ENCODE measurements at regions not wholly inside any gene's neighbourhood (a gene's known extent, or its start where the extent isn't known, plus 50 kb on each side); places are given as distances from the start of the nearest gene placed in this dataset.

DNA sequence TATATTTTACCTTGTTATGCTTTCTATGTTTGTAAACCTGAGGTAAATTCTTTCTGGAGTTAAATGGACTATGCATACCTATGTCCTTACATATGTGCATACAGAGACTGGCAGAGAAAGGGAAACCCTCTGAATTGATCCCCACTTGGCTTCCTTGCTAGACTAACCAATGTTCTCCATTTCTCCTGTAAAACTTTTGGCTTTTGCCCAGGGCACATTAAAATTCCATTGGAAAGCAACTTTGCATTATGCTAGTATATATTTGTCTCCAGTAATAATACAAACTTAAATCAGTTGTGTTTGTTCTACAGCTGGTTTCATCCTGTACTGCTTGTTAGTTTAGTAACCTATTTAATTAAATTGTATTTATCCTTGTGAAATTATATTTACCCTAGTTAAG lies 646.0 kb upstream of the MARCKS start:
- H3K36me3 ChIP-seq (replicated peaks; ENCODE audit: insufficient read depth, low read length) = no peaks in the 10 kb centered on the region
- TF ChIP-seq EZH2 (optimal IDR thresholded peaks at IDR 0.05; ENCODE audit: low read depth, low read length) (no peak), EZH2phosphoT487 (IDR thresholded peaks at IDR 0.05; ENCODE audit: low read length) (no peak)
- TF ChIP-seq, protein P1, sequence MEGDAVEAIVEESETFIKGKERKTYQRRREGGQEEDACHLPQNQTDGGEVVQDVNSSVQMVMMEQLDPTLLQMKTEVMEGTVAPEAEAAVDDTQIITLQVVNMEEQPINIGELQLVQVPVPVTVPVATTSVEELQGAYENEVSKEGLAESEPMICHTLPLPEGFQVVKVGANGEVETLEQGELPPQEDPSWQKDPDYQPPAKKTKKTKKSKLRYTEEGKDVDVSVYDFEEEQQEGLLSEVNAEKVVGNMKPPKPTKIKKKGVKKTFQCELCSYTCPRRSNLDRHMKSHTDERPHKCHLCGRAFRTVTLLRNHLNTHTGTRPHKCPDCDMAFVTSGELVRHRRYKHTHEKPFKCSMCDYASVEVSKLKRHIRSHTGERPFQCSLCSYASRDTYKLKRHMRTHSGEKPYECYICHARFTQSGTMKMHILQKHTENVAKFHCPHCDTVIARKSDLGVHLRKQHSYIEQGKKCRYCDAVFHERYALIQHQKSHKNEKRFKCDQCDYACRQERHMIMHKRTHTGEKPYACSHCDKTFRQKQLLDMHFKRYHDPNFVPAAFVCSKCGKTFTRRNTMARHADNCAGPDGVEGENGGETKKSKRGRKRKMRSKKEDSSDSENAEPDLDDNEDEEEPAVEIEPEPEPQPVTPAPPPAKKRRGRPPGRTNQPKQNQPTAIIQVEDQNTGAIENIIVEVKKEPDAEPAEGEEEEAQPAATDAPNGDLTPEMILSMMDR (IDR thresholded peaks at IDR 0.05; ENCODE audit: low read length) = no peak
- no peak overlapping the region for H3K4me2 ChIP-seq (ENCODE audit: low read depth, low read length)
- no peak for DNase-seq
- no peaks in the 10 kb centered on the region for H3K4me1 ChIP-seq (ENCODE audit: low read length)
- H3K9me3 ChIP-seq (replicated peaks; ENCODE audit: insufficient read depth, low read length) = no peaks in the 10 kb centered on the region
- H2AFZ ChIP-seq (ENCODE audit: low read length) = no peak overlapping the region
- H3K27ac ChIP-seq (ENCODE audit: low read length) = no peak overlapping the region
- H3K79me2 ChIP-seq (ENCODE audit: low read length) = no peaks in the 10 kb centered on the region
- H4K20me1 ChIP-seq (ENCODE audit: insufficient read depth, low read length) = no peaks in the 10 kb centered on the region
- no peak overlapping the region for H3K4me3 ChIP-seq (ENCODE audit: low read length)
- no peaks in the 10 kb centered on the region for H3F3A ChIP-seq (ENCODE audit: insufficient read depth, low read length)
- H3K9me2 ChIP-seq (replicated peaks; ENCODE audit: insufficient read depth, low read length) = no peaks in the 10 kb centered on the region
- no peak overlapping the region for H3K9ac ChIP-seq (ENCODE audit: low read length)
- H3K27me3 ChIP-seq (replicated peaks; ENCODE audit: insufficient read depth, low read length) = no peaks in the 10 kb centered on the region

DNA sequence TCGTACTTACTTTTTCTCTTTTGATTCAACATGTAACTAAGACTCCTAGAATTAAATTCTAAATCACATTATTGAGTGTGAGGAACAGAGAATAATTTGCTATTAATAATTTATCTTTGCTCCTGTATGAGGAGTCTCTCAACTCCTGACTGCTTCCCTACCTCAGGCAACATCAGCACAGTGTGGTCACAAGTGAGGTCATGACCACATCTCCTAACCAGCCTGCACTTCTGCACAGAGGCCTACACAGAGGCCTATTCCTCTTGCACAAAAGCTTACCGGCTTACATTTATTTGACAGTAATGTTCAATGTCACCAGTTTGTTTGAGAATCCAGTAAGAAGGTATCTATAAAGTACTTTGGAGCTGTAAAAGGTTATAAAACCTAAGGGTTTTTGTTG lies 637.4 kb upstream of the MARCKS start:
- Histone ChIP-seq H3K9ac (ENCODE audit: low read length) (no peak overlapping the region), H3K4me1 (ENCODE audit: low read length) (no peaks in the 10 kb centered on the region), H3K4me3 (ENCODE audit: low read length) (no peak overlapping the region), H2AFZ (ENCODE audit: low read length) (no peak overlapping the region), H3K27me3 (replicated peaks; ENCODE audit: insufficient read depth, low read length) (no peaks in the 10 kb centered on the region), H3K27ac (ENCODE audit: low read length) (no peak overlapping the region), H3K4me2 (ENCODE audit: low read depth, low read length) (no peak overlapping the region), H3K36me3 (replicated peaks; ENCODE audit: insufficient read depth, low read length) (no peaks in the 10 kb centered on the region), H4K20me1 (ENCODE audit: insufficient read depth, low read length) (no peaks in the 10 kb centered on the region), H3K9me2 (replicated peaks; ENCODE audit: insufficient read depth, low read length) (no peaks in the 10 kb centered on the region), H3K9me3 (replicated peaks; ENCODE audit: insufficient read depth, low read length) (no peaks in the 10 kb centered on the region), H3F3A (ENCODE audit: insufficient read depth, low read length) (no peaks in the 10 kb centered on the region), H3K79me2 (ENCODE audit: low read length) (no peaks in the 10 kb centered on the region)
- DNase-seq = no peak
- TF ChIP-seq EZH2 (optimal IDR thresholded peaks at IDR 0.05; ENCODE audit: low read depth, low read length) = no peak
- TF ChIP-seq EZH2phosphoT487 (IDR thresholded peaks at IDR 0.05; ENCODE audit: low read length) = no peak
- TF ChIP-seq, protein P1 (IDR thresholded peaks at IDR 0.05; ENCODE audit: low read length) = no peak

DNA sequence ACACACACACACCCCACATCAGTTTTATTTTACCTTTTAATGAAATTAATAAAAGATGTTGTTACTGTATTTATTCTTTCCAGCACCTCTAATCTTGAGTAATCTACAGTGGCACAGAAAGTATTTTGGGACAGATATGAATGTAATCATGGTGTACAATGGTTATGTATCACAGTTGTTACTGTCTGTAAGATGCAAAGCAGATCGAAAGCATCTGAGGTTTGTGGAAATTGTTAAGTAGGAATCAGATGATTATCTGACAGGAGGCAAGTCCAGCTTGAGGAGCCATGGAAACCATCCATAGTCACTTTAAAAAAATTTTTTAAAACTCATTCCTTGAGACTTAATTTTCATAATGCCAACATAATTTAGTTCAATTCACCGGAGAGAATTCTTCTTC lies 636.3 kb upstream of the MARCKS start:
- TF ChIP-seq EZH2phosphoT487 (IDR thresholded peaks at IDR 0.05; ENCODE audit: low read length) (no peak), EZH2 (optimal IDR thresholded peaks at IDR 0.05; ENCODE audit: low read depth, low read length) (no peak)
- TF ChIP-seq, protein P1 (IDR thresholded peaks at IDR 0.05; ENCODE audit: low read length) = no peak
- Histone ChIP-seq H3K27ac (ENCODE audit: low read length) (no peak overlapping the region), H3K36me3 (replicated peaks; ENCODE audit: insufficient read depth, low read length) (no peaks in the 10 kb centered on the region), H3K27me3 (replicated peaks; ENCODE audit: insufficient read depth, low read length) (no peaks in the 10 kb centered on the region), H3K9ac (ENCODE audit: low read length) (no peak overlapping the region), H3K4me1 (ENCODE audit: low read length) (no peaks in the 10 kb centered on the region), H3K4me3 (ENCODE audit: low read length) (no peak overlapping the region), H3K79me2 (ENCODE audit: low read length) (no peaks in the 10 kb centered on the region), H3K9me3 (replicated peaks; ENCODE audit: insufficient read depth, low read length) (no peaks in the 10 kb centered on the region), H3K9me2 (replicated peaks; ENCODE audit: insufficient read depth, low read length) (no peaks in the 10 kb centered on the region), H3K4me2 (ENCODE audit: low read depth, low read length) (no peak overlapping the region), H4K20me1 (ENCODE audit: insufficient read depth, low read length) (no peaks in the 10 kb centered on the region), H3F3A (ENCODE audit: insufficient read depth, low read length) (no peaks in the 10 kb centered on the region), H2AFZ (ENCODE audit: low read length) (no peak overlapping the region)
- DNase-seq = no peak

All from MM.1S (cell line).